Activated CD4-positive, CD25-positive, alpha-beta regulatory T cell (primary cell): ENCODE measurements at regions not wholly inside any gene's neighbourhood (a gene's known extent, or its start where the extent isn't known, plus 50 kb on each side); places are given as distances from the start of the nearest gene placed in this dataset.

Experiments
- DNase-seq, 4 experiments: peaks; one replicate each; lab custom pipeline; 2025; lab: John Stamatoyannopoulos, UW

GRCh38 chr4:11748164-11748872 lies 319.6 kb upstream of the HS3ST1 start:
- DNase-seq = no peak

GRCh38 chr4:11746734-11747133 lies 318.0 kb upstream of the HS3ST1 start:
- DNase-seq = no peak

GRCh38 chr4:11743976-11744375 lies 315.3 kb upstream of the HS3ST1 start:
- no peak for DNase-seq

- DNase-seq = no peak
Measured at GRCh38 chr4:11743236-11743635, 314.5 kb upstream of the HS3ST1 start.

GRCh38 chr4:11741190-11741652 lies 312.5 kb upstream of the HS3ST1 start:
- no peak for DNase-seq

- no peak for DNase-seq
Measured at GRCh38 chr4:11739992-11740391, 311.3 kb upstream of the HS3ST1 start.

- no peak for DNase-seq
Measured at GRCh38 chr4:11736978-11737377, 308.3 kb upstream of the HS3ST1 start.

GRCh38 chr4:11735651-11736050 lies 307.0 kb upstream of the HS3ST1 start:
- DNase-seq = no peak

- no peak for DNase-seq
Measured at GRCh38 chr4:11732155-11732554, 303.5 kb upstream of the HS3ST1 start.

GRCh38 chr4:11730545-11730944 lies 301.9 kb upstream of the HS3ST1 start:
- no peak for DNase-seq

- no peak for DNase-seq
Measured at GRCh38 chr4:11729548-11729947, 300.9 kb upstream of the HS3ST1 start.

GRCh38 chr4:11727903-11728564 lies 299.3 kb upstream of the HS3ST1 start:
- DNase-seq = no peak

GRCh38 chr4:11724731-11725130 lies 296.0 kb upstream of the HS3ST1 start:
- no peak for DNase-seq

GRCh38 chr4:11722223-11722622 lies 293.5 kb upstream of the HS3ST1 start:
- no peak for DNase-seq

GRCh38 chr4:11720292-11720691 lies 291.6 kb upstream of the HS3ST1 start:
- DNase-seq = no peak

- DNase-seq = peak in 1 of 4 experiments; percentile 1
Measured at GRCh38 chr4:11719879-11720278, 291.2 kb upstream of the HS3ST1 start.

GRCh38 chr4:11715753-11716521 lies 287.2 kb upstream of the HS3ST1 start:
- DNase-seq = no peak

- DNase-seq = no peak
Measured at GRCh38 chr4:11710453-11711093, 281.9 kb upstream of the HS3ST1 start.

GRCh38 chr4:11704186-11704830 lies 275.6 kb upstream of the HS3ST1 start:
- DNase-seq = no peak

GRCh38 chr4:11702886-11703557 lies 274.3 kb upstream of the HS3ST1 start:
- DNase-seq = no peak
